ENCODE measurements at regions not wholly inside any gene's neighbourhood (a gene's known extent, or its start where the extent isn't known, plus 50 kb on each side); places are given as distances from the start of the nearest gene placed in this dataset.

DNA sequence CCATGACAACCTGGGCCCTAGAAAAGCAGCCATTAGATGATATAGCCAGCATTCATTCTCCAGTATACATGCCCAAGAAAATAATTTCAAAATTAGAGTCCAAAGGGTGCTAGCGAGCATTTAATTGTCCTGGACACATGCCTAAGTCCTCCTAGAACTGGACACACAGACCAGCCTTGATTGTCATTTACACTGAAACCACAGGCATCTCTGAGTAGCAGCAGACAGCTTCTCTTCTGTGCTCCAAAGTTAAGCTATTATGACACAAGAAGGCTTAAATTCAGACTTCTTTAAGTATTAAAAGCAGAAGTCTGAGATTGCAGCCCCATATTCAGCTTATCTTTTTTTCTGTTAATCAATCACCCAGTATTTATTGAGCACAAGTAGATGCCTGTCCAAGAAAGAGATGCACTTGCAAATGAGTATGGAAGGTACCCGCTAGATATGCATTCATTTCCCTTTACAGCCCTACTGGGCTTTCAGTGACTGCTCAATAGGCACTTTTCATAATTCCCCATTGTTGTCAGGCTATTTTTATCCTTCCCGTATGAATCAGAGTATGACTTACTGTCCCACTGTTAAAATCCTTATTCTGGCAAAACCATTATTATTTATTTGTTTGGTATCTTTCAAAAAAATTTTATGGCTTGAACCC, 374.1 kb downstream of the FBXW7 start:
- intact Hi-C loops (cut with micrococcal nuclease), result no loop called here

DNA sequence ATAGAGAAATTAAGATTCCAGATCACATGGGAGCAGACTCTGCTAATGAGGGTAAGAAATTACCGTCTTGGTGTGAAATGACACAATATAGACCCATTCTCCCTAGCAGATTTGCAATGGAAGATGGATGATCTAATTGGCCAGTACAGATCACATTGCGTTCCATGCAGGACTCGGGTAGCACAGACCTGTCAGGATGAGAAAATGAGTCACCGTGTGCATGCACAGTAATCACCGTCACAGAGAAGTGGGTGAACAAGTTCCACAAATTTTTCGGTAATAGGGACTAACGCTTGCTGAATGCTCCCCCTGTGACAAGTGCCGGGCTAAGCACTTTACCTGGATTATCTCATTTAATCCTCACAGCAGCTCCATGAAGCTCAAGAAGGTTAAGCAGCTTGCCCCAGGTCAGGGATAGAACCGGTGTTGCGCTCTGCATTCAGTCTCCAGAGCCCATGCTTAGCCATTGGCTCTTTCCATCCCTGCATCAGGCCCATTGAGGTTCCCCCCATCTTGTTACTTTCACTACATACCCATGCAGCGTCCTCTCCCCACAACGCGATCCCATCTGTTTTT, 375.6 kb downstream of the FBXW7 start:
- intact Hi-C loops (cut with micrococcal nuclease), result no loop called here

DNA sequence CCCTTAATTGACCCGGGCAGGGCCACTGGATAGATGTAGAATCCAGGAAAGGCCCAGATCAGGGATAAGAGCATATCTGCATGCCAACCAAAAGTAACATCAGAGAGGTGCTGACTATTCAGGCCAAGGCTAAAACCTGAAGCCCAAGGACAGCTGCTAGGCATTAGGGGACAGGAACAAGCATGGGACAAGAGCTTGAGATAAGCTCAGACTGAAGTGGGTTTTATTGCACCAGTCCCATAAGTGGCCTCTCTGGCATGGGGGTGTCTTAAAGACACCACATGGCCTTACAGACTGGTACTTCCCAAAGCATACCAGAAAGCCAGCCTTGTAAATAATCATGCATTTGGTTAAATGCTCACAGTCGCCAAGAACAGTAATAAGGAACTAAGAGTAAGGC, 376.1 kb downstream of the FBXW7 start:
- intact Hi-C loops (cut with micrococcal nuclease), result no loop called here

DNA sequence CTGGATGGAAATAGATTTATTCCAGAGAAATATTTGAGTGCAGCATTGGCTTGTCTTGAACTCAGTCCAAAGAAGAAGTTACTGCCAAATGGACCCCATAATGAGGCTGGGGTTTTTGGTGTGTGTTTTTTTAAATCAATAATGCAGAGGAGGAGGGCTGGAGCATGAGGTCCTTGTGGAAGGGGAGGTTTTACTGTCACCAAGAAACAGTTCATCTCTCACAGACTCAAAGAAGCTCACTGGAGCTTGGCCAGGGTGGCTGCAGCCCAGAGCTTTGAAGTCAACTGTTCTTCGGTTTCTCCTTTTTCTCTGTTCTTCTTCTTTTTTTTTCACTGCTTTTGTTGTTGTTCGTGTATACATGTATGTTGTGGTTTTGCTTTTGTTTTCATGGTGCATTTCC, 377.7 kb downstream of the FBXW7 start:
- intact Hi-C loops (cut with micrococcal nuclease), result no loop called here

DNA sequence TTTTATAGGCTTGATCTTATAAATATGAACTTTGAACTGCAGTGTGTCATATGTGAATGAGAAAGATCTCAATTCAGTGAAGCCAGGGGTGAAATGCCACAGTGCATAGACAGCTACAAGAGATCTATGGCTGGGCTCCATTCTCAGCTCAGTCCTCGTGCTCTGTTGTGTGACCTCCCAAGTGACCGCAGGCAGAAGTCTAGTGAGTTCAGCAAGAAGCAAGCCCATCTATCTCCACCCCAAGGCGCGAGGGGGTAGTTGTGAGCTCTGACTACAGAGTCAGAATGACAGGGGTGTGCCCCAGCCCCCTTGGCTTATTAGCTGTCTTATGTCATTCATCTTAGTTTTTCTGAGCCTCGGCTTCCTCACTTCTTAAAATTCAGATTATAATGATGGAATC, 378.3 kb downstream of the FBXW7 start:
- intact Hi-C loops (cut with micrococcal nuclease), result no loop called here

DNA sequence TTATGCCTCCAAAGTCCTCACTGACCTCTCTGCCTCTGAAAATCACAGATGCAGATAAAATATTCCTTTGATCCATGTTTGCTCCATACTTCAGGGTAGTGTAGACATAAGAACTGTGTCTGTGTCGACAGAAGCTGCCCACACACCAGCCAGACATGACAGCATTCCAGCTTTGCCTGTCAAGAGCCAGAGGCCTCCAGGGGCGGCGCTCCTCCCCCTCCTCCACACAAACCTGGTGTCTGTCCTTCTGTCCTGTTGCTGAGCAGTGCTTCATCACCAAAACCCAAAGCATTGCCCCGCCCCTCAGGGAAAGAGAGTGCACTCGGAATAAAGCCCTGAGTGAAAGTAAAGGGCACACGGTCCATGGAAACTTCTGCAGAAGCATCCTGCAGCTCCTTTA, 379.4 kb downstream of the FBXW7 start:
- intact Hi-C loops (cut with micrococcal nuclease), result no loop called here

DNA sequence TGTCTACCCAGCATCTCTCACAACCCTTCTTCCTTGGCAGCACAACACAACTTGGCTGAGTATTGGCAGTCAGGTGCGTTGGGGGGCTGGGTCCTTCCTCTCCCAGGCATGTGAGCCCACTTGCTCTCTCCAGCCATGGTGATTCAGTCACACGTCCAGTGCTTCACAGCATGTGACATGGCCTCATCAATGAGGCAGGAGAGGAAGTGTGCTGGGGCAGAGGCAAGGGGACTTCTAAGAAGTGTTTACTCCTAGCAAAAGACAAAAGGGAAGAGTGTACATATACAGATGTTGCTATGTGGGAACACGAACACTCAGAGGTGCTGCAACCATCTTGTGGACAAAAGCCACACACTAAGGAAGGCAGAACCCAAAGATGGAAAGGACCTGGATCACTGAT, 380.8 kb downstream of the FBXW7 start:
- intact Hi-C loops (cut with micrococcal nuclease), result no loop called here

DNA sequence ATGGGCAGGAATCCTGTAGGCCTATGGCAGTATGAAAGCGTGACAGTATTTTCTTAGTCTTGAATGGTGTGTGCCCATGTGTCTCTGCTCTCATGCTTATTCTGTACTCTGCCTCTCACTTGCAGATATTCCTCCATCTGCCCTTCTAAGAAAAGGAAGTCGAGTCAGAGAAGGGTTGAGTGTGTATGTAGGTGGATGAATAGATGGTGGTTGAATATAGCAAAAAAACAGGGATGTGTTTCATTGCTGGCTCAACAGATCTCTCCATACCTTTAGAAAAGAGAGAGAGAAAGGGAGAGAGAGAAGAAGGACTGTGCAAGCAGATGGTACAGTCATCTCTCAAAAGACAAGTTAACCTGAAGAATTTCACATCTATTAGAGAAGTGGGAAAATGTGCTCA, 381.5 kb downstream of the FBXW7 start:
- intact Hi-C loops (cut with micrococcal nuclease), result no loop called here

DNA sequence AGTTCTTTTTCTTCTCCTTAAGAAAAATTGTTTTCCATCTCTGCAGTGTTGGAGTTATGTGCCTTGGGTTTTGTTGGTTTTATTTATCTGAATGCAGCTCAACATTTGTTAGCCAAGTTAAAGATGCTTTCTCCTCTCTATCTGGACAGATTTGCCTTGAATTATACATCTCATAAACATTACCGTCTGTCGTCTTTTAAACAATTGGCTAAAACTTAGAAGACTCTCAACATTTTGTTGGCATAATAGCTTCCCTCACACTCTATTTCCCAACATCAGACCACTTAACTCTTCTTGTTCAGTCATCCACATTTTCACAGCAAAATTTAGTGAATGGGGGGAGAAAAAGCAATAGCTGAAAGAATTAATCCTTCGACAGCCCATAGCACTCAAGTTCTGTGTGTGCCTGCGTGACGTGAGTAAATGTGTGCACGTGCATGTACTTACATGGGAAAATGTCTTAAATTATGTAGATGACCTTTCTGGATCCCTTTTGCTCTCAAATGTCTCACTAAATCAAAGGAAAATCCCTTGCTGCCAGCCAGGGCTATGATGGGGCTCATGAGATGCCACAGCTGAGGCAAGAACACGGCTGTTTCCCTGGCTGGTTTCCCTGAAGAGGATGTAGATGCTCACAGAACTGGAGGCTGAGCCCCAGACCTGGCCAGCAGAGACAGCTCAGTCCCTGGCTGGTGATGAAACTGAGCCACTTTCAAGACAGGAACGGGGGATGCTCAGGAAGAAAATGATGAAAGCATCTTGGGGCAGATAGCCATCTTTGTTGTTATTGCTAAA, 382.2 kb downstream of the FBXW7 start:
- intact Hi-C loops (cut with micrococcal nuclease), result no loop called here

DNA sequence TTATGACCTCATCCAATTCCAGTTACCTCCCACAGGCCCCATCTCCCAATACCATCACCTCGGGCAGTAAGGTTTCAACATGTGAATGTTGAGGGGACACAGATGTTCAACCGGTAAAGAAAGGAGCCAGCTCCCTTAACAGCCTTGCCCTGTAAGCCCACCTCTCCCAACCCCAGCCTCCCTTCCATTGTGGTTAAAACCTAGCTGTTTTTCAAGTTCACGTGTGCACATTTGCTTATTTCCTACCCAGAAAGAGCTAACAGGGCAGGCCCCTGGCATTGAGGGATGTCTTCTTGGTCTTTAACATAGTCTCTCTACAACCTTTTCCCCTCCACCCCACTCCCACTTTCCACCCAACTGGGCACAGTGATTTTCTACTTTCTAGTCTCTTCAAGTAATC, 385.7 kb downstream of the FBXW7 start:
- intact Hi-C loops (cut with micrococcal nuclease), result no loop called here

DNA sequence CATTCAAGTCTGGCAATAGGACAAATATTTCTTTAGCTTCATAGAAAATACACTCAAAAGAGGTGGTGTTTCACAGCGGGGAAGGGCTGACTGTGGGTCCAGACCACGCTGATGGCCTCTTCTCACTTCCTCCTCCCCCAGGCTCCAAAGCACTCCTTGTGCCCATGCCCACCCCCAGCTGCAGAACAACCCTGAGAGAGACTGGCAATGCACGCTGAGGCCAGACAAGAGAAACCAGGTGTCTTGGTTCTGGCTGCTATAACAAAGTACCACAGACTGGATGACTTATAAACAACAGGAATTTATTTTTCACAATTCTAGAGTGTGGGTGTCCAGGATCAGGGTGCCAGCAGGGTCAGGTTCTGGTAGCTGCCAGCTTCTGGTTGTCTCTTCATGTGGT, 386.1 kb downstream of the FBXW7 start:
- intact Hi-C loops (cut with micrococcal nuclease), result no loop called here

DNA sequence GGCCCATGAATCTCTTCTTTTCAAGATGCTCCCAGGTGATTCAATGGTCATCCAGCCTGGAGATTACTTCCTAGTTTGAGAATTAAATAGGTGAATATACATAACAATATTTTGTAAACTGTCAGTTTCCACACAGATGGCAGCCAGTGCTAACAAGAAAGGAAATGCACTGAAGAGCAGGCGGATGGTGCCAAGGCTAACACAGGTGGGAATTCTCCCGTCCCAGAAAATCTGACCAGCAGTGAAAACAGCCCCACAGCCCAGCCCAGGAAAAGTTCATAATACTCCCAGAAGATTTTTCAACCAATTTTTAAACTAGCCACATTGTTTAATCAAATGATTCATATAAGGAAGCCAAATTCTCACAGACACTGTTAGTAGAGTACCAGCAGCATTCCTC, 387.2 kb upstream of the GATB start:
- intact Hi-C loops (cut with micrococcal nuclease), result no loop called here

DNA sequence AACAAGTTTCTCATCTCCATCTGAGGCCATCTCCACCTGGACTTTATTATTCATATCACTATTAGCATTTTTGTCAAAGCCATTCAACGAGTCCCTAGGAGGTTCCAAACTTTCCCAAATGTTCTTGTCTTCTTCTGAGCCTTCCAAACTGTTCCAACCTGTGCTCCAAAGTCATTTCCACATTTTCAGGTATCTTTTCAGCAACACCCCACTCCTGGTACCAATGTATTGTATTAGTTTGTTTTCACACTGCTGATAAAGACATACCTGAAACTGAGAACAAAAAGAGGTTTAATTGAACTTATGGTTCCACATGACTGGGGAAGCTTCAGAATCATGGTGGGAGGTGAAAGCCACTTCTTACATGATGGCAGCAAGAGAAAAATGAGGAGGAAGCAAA, 385.4 kb upstream of the GATB start:
- intact Hi-C loops (cut with micrococcal nuclease), result no loop called here

DNA sequence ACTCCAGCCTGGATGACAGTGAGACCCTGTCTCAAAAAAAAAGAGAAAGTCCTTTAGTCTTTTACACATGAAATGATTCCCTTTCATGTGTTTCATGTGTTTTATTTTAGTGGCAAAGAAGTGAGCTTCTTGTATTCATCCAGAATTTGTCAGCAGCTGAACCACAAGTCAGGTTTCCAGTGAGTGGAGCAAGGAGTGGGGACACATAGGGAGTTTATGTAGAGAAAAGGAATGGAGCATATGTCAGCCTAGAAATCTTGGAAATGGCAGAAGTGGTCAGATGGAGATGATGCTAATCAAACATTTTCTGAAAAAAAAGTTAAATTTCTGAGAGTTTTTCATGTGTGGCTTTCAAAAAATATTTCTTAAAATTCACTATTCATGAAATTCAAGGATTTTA, 383.0 kb upstream of the GATB start:
- intact Hi-C loops (cut with micrococcal nuclease), result no loop called here

DNA sequence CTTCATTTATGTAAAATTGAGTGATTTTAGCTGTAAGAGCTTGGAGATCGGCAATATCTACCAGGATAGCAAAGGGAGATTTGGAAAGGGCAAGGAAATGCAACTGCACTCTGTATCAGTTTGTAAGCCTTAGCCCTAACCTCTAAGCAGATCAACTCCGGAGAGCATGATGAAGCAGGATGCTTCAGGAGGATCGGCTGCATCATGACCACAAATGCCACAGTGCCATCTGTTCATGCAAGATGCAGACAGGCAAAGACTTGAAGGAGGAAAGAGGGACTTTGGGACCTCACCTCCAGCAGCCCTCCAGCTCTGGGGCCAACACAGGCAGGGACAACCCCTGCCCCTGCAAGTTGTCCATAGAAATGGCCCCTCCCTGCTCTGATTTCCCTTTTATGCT, 377.6 kb upstream of the GATB start:
- intact Hi-C loops (cut with micrococcal nuclease), result no loop called here

DNA sequence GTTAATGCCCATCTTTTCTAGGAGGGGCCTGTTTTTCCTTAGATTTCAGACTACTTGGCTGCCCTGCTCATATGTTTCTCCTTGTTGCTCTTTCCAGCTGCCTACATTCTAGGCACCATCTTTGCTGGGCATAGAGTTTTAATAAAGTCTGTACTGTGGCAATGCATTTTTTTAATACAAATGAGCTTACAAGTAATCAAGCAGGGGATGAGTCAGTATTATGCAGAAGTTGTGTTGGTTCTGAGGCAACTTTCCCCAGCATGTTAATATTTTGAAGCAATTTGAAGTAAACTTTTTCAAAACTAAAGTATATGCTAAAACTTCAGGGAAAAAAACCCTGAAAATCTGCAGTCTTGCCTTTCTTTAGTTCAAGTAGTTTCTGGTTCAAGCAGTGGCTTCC, 372.0 kb upstream of the GATB start:
- intact Hi-C loops (cut with micrococcal nuclease), result no loop called here

DNA sequence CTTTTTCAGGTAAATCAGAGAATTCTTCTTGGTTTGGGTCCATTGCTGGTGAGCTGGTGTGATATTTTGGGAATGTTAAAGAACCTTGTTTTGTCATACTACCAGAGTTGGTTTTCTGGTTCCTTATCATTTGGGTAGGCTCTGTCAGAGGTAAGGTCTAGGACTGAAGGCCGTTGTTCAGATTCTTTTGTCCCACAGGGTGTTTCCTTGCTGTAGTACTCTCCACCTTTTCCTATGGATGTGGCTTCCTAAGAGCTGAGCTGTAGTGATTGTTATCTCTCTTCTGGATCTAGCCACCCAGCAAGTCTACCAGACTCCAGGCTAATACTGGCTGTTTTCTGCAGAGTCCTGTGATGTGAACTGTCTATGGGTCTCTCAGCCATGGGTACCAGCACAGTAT, 367.5 kb upstream of the GATB start:
- intact Hi-C loops (cut with micrococcal nuclease), result no loop called here

DNA sequence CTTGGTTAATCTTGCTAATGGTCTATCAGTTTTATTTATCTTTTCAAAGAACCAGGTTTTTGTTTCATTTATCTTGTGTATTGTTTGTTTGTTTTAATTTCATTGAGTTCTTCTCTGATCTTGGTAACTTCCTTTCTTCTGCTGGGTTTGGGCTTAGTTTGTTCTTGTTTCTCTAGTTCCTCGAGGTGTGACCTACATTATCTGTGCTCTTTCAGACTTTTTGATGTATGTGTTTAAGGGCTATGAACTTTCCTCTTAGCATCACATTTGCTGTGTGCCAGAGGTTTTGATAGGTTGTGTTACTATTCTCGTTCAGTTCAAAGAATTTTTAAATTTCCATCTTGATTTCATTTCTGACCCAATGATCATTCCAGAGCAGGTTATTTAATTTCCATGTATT, 365.4 kb upstream of the GATB start:
- intact Hi-C loops (cut with micrococcal nuclease), result no loop called here

DNA sequence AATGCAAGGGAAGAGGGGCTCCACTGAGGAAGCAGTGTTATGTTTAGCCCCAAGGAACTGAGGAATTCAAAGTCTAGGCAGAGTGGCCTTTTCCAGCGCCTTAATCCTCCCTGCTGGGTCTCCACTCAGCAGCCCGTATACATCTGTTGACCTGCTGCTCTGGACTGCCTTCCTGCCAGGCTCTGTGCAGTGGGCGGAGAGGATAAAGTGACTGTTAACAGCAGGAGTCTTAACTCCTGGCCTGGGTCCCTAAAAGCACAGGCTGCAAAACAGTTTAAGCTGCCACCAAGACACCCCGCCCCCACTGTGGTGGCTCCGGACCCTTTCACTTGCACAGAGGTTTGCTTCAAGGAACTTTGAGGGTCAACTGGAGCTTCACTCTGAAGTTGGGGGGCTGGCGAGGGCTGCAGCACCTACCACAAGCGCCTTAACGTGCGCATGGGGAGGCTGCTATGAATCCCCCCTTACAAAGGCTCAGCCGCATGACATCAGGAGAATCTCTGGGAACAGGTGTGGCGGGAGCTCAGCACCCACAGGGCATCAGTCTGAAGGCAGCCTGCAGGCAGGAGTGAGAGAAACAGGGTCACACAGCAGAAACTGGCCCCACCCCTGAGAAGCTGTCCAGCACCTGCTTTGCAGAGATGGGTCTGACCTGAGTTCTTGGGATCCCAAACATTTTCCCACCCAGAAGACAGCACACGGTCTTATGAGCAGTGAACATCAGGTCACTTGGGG, 358.2 kb upstream of the GATB start:
- intact Hi-C loops (cut with micrococcal nuclease), result no loop called here

DNA sequence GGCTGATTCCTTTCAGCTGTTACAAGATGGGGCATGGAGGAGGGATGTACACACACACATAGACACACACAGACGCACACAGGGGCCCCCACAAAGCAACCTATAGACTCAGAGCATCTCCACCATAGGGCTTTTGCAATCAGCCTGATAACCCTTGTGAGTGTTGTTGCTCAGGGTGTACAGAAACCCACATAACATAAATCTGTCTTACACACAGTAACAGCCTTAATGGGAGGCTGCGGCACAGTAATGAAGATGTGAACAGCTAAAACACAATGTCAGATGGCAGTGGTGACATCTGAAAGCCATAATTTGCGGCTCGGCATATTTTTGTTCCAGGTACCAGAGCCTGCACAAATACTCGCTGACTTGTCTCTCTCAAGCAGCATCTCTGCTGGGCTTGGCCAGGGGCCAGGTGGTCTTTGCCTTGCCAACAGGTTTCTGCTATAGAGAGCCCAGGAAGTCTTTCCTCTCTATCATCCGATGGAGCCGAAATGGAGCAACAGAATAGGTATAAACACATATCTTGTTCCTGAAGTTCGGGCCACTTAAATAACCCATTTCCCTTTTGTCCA, 357.2 kb upstream of the GATB start:
- intact Hi-C loops (cut with micrococcal nuclease), result no loop called here

DNA sequence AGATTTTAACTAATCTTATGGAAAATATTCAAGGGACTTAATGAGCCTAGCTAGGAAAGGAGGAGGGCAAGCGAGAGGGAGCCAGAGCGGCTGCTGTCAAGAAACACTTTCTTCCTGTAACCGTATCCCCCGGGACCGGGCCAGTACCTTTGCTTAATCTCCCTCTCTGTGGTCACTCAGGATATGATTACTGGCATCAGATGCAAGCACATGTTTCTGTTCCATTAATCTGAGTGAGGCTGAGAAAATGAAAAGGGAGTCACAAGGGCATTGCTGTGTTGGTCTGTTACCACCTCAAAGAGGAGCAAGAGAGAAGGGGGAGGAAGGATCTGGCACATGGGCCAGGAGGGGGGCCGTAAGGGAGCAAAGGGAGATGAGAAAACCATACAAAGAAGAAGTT, 356.7 kb upstream of the GATB start:
- intact Hi-C loops (cut with micrococcal nuclease), result no loop called here

DNA sequence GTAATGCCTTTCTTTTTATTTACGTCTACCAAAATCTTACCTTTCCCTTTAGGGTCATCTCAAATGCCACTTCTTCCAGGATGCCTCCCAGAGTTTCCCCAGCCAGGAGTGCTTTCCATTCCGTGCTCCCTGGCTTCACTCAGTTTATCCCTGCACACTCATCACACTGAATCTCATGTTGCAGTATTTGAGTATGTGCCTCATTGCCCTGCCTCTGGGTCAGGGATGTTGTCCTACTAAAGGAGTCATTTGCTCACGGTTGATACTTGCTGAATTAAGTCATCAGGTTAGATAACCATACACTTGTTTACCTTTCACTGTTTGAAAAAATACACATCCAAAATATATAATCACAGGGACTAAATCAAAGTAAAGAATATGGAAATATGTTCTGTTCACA, 356.2 kb upstream of the GATB start:
- intact Hi-C loops (cut with micrococcal nuclease), result no loop called here
